ENCODE measurements at regions not wholly inside any gene's neighbourhood (a gene's known extent, or its start where the extent isn't known, plus 50 kb on each side); places are given as distances from the start of the nearest gene placed in this dataset.

DNA sequence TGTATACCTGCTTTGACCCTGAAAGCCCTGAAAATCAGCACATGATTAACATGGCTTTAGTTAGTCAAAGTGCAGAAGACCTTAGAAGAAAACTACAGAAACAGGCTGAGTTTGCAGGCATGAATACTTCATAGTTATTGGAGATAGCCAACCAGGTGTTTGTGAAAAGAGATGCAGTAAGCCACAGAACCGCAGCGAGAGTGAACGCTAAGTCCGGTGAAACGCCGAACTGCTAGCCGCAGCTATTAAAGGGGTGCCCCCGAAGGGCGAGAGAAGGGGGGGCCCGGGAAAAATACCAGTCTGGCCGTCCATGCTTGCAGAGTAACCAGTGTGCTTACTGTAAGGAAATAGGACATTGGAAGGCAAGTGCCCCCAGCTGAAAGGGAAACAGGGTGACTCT is 784.0 kb upstream of the TMEM132C start:
- intact Hi-C loops (cut with DNase I): no loop called here
- no peaks in the 10 kb centered on the region for H3K4me1 ChIP-seq (ENCODE audit: control insufficient read depth in 2 of 3, insufficient read depth in 2 of 3, low read depth in 1 of 3, low read length in 3 of 3)
- H3K27me3 ChIP-seq (ENCODE audit: control insufficient read depth, insufficient read depth, low read length): no peaks in the 10 kb centered on the region
- TF ChIP-seq, protein P1, sequence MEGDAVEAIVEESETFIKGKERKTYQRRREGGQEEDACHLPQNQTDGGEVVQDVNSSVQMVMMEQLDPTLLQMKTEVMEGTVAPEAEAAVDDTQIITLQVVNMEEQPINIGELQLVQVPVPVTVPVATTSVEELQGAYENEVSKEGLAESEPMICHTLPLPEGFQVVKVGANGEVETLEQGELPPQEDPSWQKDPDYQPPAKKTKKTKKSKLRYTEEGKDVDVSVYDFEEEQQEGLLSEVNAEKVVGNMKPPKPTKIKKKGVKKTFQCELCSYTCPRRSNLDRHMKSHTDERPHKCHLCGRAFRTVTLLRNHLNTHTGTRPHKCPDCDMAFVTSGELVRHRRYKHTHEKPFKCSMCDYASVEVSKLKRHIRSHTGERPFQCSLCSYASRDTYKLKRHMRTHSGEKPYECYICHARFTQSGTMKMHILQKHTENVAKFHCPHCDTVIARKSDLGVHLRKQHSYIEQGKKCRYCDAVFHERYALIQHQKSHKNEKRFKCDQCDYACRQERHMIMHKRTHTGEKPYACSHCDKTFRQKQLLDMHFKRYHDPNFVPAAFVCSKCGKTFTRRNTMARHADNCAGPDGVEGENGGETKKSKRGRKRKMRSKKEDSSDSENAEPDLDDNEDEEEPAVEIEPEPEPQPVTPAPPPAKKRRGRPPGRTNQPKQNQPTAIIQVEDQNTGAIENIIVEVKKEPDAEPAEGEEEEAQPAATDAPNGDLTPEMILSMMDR (IDR thresholded peaks at IDR 0.05; ENCODE audit: borderline replicate concordance, extremely low read depth, insufficient read depth): no peak
- H3K36me3 ChIP-seq (ENCODE audit: control insufficient read depth in 2 of 3, insufficient read depth in 3 of 3, low read length in 3 of 3): no peaks in the 10 kb centered on the region
- no peak for DNase-seq
- H3K9me3 ChIP-seq (ENCODE audit: control insufficient read depth in 2 of 3, insufficient read depth in 1 of 3, low read length in 3 of 3): no peaks in the 10 kb centered on the region
- no peak overlapping the region for H3K27ac ChIP-seq (ENCODE audit: low read depth in 2 of 2, low read length in 2 of 2)
- no peak overlapping the region for H3K4me3 ChIP-seq (ENCODE audit: low read length in 3 of 3)
- no peak overlapping the region for H3K9ac ChIP-seq (ENCODE audit: low read length in 3 of 3)
- FAIRE-seq: no peak

DNA sequence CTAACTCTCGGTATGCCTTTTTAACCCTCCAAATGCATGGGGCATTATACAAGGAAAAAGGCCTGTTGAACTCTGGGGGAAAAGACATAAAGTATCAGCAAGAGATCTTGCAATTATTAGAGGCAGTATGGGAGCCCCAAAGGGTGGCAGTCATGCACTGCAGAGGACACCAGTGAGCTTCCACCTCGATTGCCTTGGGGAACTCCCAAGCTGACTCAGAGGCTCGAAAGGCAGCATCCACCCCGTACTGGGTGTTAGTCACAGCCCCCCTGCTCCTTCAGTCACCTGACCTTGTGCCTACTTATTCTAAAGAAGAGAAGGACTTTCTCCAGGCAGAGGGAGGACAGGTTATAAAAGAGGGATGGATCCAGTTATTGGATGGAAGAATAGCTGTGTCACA is 781.4 kb upstream of the TMEM132C start:
- Histone ChIP-seq H3K9me3 (ENCODE audit: control insufficient read depth in 2 of 3, insufficient read depth in 1 of 3, low read length in 3 of 3) (no peaks in the 10 kb centered on the region), H3K27me3 (ENCODE audit: control insufficient read depth, insufficient read depth, low read length) (no peaks in the 10 kb centered on the region), H3K36me3 (ENCODE audit: control insufficient read depth in 2 of 3, insufficient read depth in 3 of 3, low read length in 3 of 3) (no peaks in the 10 kb centered on the region), H3K4me3 (ENCODE audit: low read length in 3 of 3) (no peak overlapping the region), H3K4me1 (ENCODE audit: control insufficient read depth in 2 of 3, insufficient read depth in 2 of 3, low read depth in 1 of 3, low read length in 3 of 3) (peaks cover 0 to 4% (median 0%) of the 10 kb centered on the region in 3 donors), H3K27ac (ENCODE audit: low read depth in 2 of 2, low read length in 2 of 2) (no peak overlapping the region), H3K9ac (ENCODE audit: low read length in 3 of 3) (no peak overlapping the region)
- intact Hi-C loops (cut with DNase I): no loop called here
- DNase-seq: no peak
- TF ChIP-seq, protein P1 (IDR thresholded peaks at IDR 0.05; ENCODE audit: borderline replicate concordance, extremely low read depth, insufficient read depth): no peak
- FAIRE-seq: no peak

DNA sequence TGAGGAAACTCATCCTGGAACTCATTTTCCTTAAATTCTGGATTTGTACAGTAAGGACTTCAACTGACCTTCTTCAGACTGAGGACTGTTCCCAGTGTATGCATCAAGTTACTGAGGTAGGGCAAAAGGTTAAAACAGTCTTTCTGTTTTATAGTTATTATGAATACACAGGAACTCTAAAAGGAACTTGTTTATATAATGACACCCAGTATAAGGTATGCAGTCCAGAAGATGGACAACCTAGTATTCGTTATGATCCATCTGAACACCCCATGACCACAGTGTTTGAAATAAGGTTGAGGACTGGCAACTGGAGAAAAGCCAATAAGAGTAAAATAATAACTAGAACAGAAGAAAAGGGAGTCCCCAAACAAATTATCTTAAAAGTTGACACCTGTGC is 779.9 kb upstream of the TMEM132C start:
- intact Hi-C loops (cut with DNase I): no loop called here
- peaks cover 0 to 4% (median 0%) of the 10 kb centered on the region in 3 donors for H3K4me1 ChIP-seq (ENCODE audit: control insufficient read depth in 2 of 3, insufficient read depth in 2 of 3, low read depth in 1 of 3, low read length in 3 of 3)
- no peaks in the 10 kb centered on the region for H3K9me3 ChIP-seq (ENCODE audit: control insufficient read depth in 2 of 3, insufficient read depth in 1 of 3, low read length in 3 of 3)
- H3K27ac ChIP-seq (ENCODE audit: low read depth in 2 of 2, low read length in 2 of 2): no peak overlapping the region
- TF ChIP-seq, protein P1 (IDR thresholded peaks at IDR 0.05; ENCODE audit: borderline replicate concordance, extremely low read depth, insufficient read depth): no peak
- no peaks in the 10 kb centered on the region for H3K36me3 ChIP-seq (ENCODE audit: control insufficient read depth in 2 of 3, insufficient read depth in 3 of 3, low read length in 3 of 3)
- no peaks in the 10 kb centered on the region for H3K27me3 ChIP-seq (ENCODE audit: control insufficient read depth, insufficient read depth, low read length)
- H3K4me3 ChIP-seq (ENCODE audit: low read length in 3 of 3): no peak overlapping the region
- FAIRE-seq: no peak
- no peak for DNase-seq
- H3K9ac ChIP-seq (ENCODE audit: low read length in 3 of 3): no peak overlapping the region

DNA sequence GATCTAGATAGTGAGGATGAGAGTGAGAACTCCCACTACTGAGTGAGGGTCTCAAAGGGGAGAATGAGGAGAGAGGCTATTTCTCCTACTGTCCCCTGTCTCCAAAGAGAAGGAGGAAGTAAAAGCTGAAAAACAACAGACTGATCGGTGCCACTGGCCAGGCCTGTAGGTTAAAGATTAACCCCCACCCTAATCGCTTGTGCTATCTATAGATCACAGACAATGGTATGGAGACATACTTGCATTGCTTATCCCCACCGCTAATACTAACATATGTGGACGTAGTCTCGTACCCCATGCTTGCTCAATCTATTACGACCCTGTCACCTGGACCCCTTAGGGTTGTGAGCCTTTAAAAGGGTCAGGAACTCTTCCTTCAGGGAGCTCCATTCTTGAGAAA is 777.9 kb upstream of the TMEM132C start:
- Histone ChIP-seq H3K27me3 (ENCODE audit: control insufficient read depth, insufficient read depth, low read length) (no peaks in the 10 kb centered on the region), H3K27ac (ENCODE audit: low read depth in 2 of 2, low read length in 2 of 2) (no peak overlapping the region)
- FAIRE-seq: no peak

More for the DNA sequence above, 777.9 kb upstream of the TMEM132C start:
- TF ChIP-seq, protein P1 (IDR thresholded peaks at IDR 0.05; ENCODE audit: borderline replicate concordance, extremely low read depth, insufficient read depth): no peak
- peak in 2 of 5 donors; percentile 4 to 13 for DNase-seq
- Histone ChIP-seq H3K36me3 (ENCODE audit: control insufficient read depth in 2 of 3, insufficient read depth in 3 of 3, low read length in 3 of 3) (no peaks in the 10 kb centered on the region), H3K4me3 (ENCODE audit: low read length in 3 of 3) (no peak overlapping the region), H3K4me1 (ENCODE audit: control insufficient read depth in 2 of 3, insufficient read depth in 2 of 3, low read depth in 1 of 3, low read length in 3 of 3) (peaks cover 0 to 4% (median 0%) of the 10 kb centered on the region in 3 donors), H3K9me3 (ENCODE audit: control insufficient read depth in 2 of 3, insufficient read depth in 1 of 3, low read length in 3 of 3) (no peaks in the 10 kb centered on the region), H3K9ac (ENCODE audit: low read length in 3 of 3) (no peak overlapping the region)
- intact Hi-C loops (cut with DNase I): no loop called here
